AG10803 (cell line): ENCODE measurements at regions not wholly inside any gene's neighbourhood (a gene's known extent, or its start where the extent isn't known, plus 50 kb on each side); places are given as distances from the start of the nearest gene placed in this dataset.
A peak's percentile ranks its signal among the peaks of the same experiment; 100 is the strongest.

ENCODE experiments used
- DNase-seq: peaks from one replicate; pipeline ENCODE4 v3.0.0; 2010; ENCODE audit warnings: low read depth
- H3K4me3 ChIP-seq: 2 replicates; pipeline ENCODE4 v1.5.1; 2011; ENCODE audit warnings: mild to moderate bottlenecking, low read length, control low read depth
- CTCF ChIP-seq: conservative IDR thresholded peaks from 2 replicates; pipeline ENCODE4 v1.5.1; 2011; ENCODE audit warnings: mild to moderate bottlenecking, low read length, control low read depth, inconsistent platforms

GRCh38 chr11:29256580-29256979 is 760.2 kb downstream of the KCNA4 start:
- no peak overlapping the region for H3K4me3 ChIP-seq
- no peak for TF ChIP-seq CTCF
- peak; percentile 55 for DNase-seq

- no peak overlapping the region for H3K4me3 ChIP-seq
- DNase-seq: peak; percentile 76
- TF ChIP-seq CTCF: no peak
Observed at GRCh38 chr11:29255401-29255800, 761.4 kb downstream of the KCNA4 start.

GRCh38 chr11:29251738-29252137 is 765.1 kb downstream of the KCNA4 start:
- no peak for TF ChIP-seq CTCF
- no peak overlapping the region for H3K4me3 ChIP-seq
- DNase-seq: no peak

GRCh38 chr11:29249713-29250112 is 767.1 kb downstream of the KCNA4 start:
- TF ChIP-seq CTCF: no peak
- H3K4me3 ChIP-seq: no peak overlapping the region

GRCh38 chr11:29244355-29244754 is 772.5 kb downstream of the KCNA4 start:
- H3K4me3 ChIP-seq: no peak overlapping the region
- no peak for DNase-seq
- no peak for TF ChIP-seq CTCF

More at GRCh38 chr11:29249713-29250112, 767.1 kb downstream of the KCNA4 start:
- DNase-seq: no peak

GRCh38 chr11:29243616-29244015 is 773.2 kb downstream of the KCNA4 start:
- DNase-seq: no peak
- no peak for TF ChIP-seq CTCF
- H3K4me3 ChIP-seq: no peak overlapping the region

- TF ChIP-seq CTCF: no peak
- H3K4me3 ChIP-seq: no peak overlapping the region
- peak; percentile 76 for DNase-seq
Observed at GRCh38 chr11:29231991-29232390, 784.8 kb downstream of the KCNA4 start.
